Stomach smooth muscle (tissue), 2 donors: ENCODE measurements at regions not wholly inside any gene's neighbourhood (a gene's known extent, or its start where the extent isn't known, plus 50 kb on each side); places are given as distances from the start of the nearest gene placed in this dataset.

Source experiments
- H3K27ac ChIP-seq: one replicate; pipeline ENCODE4 v1.7.0; 2013; ENCODE audit warnings: mild to moderate bottlenecking, low read length, inconsistent platforms
- H3K27me3 ChIP-seq, 2 donors: one replicate each; pipeline ENCODE4 v1.7.0; 2013; ENCODE audit warnings: low read length in 2 of 2; ENCODE audit not compliant: insufficient read depth in 2 of 2, control insufficient read depth in 1 of 2
- H3K36me3 ChIP-seq, 2 donors: one replicate each; pipeline ENCODE4 v1.7.0; 2013; ENCODE audit warnings: low read length in 2 of 2; ENCODE audit not compliant: control insufficient read depth in 2 of 2, insufficient read depth in 2 of 2
- H3K4me1 ChIP-seq: one replicate; pipeline ENCODE4 v1.7.0; 2013; ENCODE audit warnings: low read length; ENCODE audit not compliant: control insufficient read depth, insufficient read depth
- H3K4me3 ChIP-seq, 2 donors: one replicate each; pipeline ENCODE4 v1.7.0; 2013; ENCODE audit warnings: low read length in 2 of 2
- H3K9ac ChIP-seq, 2 donors: one replicate each; pipeline ENCODE4 v1.7.0; 2013; ENCODE audit warnings: low read length in 2 of 2, mild to moderate bottlenecking in 1 of 2
- H3K9me3 ChIP-seq, 2 donors: one replicate each; pipeline ENCODE4 v1.7.0; 2013; ENCODE audit warnings: low read length in 2 of 2; ENCODE audit not compliant: control insufficient read depth in 2 of 2
- donor health status: healthy.
- donor health status: Pancreatic carcinoma.

DNA sequence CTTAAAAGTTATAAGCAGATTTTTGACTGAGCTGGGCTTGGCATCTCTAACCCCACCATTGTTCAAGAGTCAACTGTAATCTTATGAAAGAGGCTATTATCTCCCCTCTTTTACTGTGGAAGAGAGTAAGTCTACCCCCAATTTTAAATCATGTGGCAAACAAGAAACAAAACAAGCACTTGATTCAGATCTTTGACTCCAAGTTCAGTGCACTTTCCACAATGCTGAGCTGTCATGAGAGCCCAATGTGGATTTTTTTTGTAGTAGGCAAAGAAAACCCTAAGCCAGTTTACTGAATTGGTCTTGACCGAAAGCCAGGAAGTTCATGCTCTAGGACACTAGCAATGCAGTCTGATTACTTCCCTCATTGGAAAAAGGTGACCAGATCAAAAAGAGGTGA, 306.2 kb downstream of the GALC start:
- no peak overlapping the region for H3K9ac ChIP-seq

DNA sequence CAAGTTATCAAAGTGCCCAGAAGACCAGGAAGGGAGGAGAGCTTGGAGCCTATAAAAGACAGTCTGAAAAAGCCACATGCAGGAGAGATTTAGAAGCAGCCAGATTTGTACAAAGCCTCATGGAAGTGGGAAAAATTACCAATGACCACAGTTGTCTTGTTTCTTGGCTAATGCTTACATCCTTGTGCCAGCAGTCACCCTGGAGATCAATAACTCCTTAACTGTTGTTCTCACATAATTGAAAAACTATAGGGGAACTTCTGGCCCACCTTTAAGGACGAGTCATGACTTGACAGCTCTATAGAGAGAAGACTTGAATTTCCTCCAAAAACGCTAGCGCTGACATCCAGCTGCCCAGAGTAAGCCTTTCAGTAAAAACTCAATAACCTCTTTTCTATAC, 313.1 kb downstream of the GALC start:
- H3K9me3 ChIP-seq = no peaks in the 10 kb centered on the region
- H3K4me1 ChIP-seq = no peaks in the 10 kb centered on the region
- H3K27ac ChIP-seq = no peak overlapping the region
- H3K27me3 ChIP-seq = no peaks in the 10 kb centered on the region
- no peaks in the 10 kb centered on the region for H3K36me3 ChIP-seq
- no peak overlapping the region for H3K4me3 ChIP-seq
- H3K9ac ChIP-seq = no peak overlapping the region

More for the DNA sequence above, 306.2 kb downstream of the GALC start:
- Histone ChIP-seq H3K36me3 (no peaks in the 10 kb centered on the region), H3K4me3 (no peak overlapping the region), H3K27ac (no peak overlapping the region), H3K4me1 (no peaks in the 10 kb centered on the region), H3K9me3 (no peaks in the 10 kb centered on the region), H3K27me3 (no peaks in the 10 kb centered on the region)

DNA sequence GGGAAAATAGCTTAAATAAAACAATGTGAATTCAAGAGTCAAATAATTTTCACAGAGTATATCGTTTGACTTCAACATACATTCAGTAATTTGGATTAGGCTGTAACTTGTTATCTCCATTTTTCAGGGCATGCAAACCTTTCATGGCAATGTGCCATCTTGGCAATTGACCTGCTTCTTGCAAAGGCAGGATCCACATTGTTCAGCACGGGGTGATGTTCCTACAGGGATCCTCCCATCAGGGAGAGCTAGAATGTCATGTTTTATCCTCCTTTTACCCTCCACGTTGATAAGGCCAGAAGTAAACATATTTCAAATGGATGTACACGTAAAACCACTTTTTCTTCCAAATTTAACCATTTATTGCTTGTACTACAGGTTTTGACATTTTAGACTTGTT, 314.4 kb downstream of the GALC start:
- no peak overlapping the region for H3K9ac ChIP-seq
- no peak overlapping the region for H3K27ac ChIP-seq
- H3K4me1 ChIP-seq = no peaks in the 10 kb centered on the region
- H3K27me3 ChIP-seq = no peaks in the 10 kb centered on the region
- H3K4me3 ChIP-seq = no peak overlapping the region
- no peaks in the 10 kb centered on the region for H3K36me3 ChIP-seq
- no peaks in the 10 kb centered on the region for H3K9me3 ChIP-seq

DNA sequence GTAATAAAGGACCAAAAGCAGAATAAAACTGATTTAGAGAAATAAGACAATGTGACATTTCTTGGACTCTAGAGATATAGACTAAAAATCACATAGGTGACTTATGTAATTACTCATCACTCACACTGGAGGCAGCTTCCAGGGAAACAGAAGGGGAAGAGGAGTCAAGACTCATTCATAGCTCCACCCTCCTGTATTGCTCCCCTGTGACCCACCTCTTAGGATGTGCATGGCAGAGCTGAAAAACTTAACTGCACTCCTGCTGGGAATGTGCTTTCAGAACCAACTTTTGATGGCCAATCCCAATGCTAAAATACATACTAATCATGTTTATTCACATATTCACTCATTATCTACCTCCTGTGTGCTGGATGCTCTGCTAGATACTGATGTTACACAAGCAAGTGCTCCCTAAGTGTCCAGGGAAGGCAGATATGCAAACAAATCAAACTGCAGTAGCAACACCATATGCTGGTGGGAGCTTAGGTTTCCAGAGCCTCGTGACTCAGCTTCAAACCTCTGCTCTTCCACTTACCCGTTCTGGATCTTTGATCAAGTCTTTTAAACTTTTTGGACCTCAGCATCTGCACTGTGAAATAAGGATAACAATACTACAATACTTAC, 316.1 kb downstream of the GALC start:
- Histone ChIP-seq H3K27me3 (no peaks in the 10 kb centered on the region), H3K4me1 (no peaks in the 10 kb centered on the region), H3K9ac (no peak overlapping the region), H3K9me3 (no peaks in the 10 kb centered on the region), H3K4me3 (no peak overlapping the region), H3K27ac (no peak overlapping the region), H3K36me3 (no peaks in the 10 kb centered on the region)

DNA sequence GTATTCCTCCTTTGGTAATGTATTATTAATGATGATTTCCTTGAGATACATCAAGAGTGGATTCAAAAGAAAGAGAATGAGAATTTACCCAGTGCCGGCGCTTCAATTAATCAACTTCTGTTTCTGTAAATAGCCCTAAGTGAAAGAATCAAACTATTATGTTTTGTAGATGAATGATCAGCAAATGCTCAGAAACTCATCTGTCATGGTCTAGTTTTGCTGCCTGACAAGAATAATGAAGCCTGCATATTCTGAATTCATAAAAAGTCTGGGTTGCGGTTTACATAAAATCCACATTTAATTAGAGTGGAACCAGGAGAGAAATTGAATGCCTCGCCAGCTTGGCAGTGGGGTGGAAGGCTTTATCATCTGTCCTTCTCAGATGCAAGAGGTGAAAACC, 325.3 kb downstream of the GALC start:
- H3K4me3 ChIP-seq = no peak overlapping the region
- no peaks in the 10 kb centered on the region for H3K9me3 ChIP-seq
- H3K9ac ChIP-seq = no peak overlapping the region
- no peaks in the 10 kb centered on the region for H3K36me3 ChIP-seq
- no peaks in the 10 kb centered on the region for H3K27me3 ChIP-seq
- no peak overlapping the region for H3K27ac ChIP-seq
- no peaks in the 10 kb centered on the region for H3K4me1 ChIP-seq

DNA sequence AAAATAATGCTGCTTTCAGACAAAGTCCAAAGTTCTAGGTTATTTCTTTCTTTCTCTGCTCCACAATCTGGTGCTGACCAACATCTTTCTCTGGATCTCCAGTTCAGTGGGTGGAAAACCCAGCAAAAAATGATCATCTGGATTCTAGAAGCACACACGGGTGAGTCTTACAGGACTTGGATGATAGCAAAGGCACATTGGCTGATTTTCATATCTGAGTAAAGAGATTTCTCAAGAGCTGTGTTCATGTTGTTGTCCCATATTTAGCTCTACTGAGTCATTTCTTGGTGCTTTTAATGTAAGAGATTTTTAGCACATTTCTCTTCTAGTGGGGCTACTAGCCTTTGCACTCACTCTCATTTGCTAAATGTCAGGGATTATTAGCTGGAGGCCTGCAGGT, 336.7 kb downstream of the GALC start:
- H3K9me3 ChIP-seq = no peaks in the 10 kb centered on the region
- H3K4me3 ChIP-seq = no peak overlapping the region
- no peaks in the 10 kb centered on the region for H3K4me1 ChIP-seq
- no peaks in the 10 kb centered on the region for H3K36me3 ChIP-seq
- no peaks in the 10 kb centered on the region for H3K27me3 ChIP-seq
- no peak overlapping the region for H3K27ac ChIP-seq
- no peak overlapping the region for H3K9ac ChIP-seq

DNA sequence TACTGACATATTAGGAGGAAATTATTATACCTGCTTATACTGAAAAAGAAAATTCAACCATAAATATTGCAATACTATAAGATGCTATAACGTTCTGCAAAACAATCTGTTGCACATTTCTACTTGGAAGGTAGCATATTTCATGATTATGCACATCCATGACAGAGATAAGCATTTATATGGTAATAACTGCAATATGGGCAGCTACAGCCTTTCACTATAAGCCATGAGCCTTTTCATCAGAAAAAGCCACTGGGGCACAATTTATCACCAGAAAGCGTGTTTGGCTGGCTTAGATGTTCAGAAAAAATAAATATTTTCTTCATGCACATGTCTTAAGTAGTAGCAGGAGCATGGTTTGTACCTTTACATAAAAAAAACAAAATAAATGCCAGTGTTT, 340.7 kb downstream of the GALC start:
- Histone ChIP-seq H3K36me3 (no peaks in the 10 kb centered on the region), H3K27ac (no peak overlapping the region), H3K9ac (no peak overlapping the region), H3K9me3 (peaks cover 0 to 8% of the 10 kb centered on the region in 2 donors), H3K27me3 (no peaks in the 10 kb centered on the region), H3K4me1 (no peaks in the 10 kb centered on the region), H3K4me3 (no peak overlapping the region)

DNA sequence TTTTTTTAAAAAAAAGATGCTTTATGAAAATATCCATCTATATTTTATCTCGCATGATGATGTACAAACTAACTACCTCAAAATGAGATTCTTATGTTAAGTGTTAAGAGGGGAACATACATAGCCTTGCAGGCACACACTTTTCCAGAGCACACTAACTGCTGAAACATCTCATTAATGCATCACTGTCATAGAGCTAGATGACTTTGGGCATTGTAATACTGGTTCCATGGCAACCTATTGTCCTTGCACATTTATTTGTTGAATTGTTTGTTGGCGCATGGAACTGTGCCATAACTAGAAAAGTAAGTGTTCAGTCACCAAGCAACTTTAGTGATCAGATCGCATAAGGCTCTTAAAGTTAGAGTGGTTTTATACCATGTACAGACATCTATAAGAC, 348.3 kb downstream of the GALC start:
- H3K9me3 ChIP-seq = peaks cover 0 to 4% of the 10 kb centered on the region in 2 donors
- H3K9ac ChIP-seq = no peak overlapping the region
- H3K4me3 ChIP-seq = no peak overlapping the region
- H3K27ac ChIP-seq = no peak overlapping the region
- H3K27me3 ChIP-seq = no peaks in the 10 kb centered on the region
- no peaks in the 10 kb centered on the region for H3K4me1 ChIP-seq
- no peaks in the 10 kb centered on the region for H3K36me3 ChIP-seq

DNA sequence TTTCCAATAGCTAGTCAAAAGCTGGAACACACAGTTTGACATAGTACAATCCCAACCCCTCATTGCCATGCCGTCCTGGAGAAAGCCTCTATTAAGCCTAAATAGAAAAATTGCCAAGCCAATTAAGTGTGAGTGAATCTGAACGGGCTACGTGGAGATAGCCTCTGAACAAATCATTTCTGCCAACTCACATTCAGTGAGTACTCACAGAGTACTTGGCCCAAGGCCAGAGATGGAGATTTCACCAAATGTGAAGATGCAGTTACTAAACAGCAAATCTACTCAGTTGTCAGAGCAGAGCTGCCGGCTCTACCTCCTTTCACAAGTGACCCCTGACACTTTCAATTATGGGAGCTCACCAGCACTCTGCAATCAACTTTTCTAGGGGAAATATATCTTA, 350.0 kb downstream of the GALC start:
- no peaks in the 10 kb centered on the region for H3K9me3 ChIP-seq
- no peaks in the 10 kb centered on the region for H3K27me3 ChIP-seq
- no peaks in the 10 kb centered on the region for H3K4me1 ChIP-seq
- H3K27ac ChIP-seq = no peak overlapping the region
- H3K4me3 ChIP-seq = no peak overlapping the region
- H3K36me3 ChIP-seq = no peaks in the 10 kb centered on the region
- H3K9ac ChIP-seq = no peak overlapping the region

DNA sequence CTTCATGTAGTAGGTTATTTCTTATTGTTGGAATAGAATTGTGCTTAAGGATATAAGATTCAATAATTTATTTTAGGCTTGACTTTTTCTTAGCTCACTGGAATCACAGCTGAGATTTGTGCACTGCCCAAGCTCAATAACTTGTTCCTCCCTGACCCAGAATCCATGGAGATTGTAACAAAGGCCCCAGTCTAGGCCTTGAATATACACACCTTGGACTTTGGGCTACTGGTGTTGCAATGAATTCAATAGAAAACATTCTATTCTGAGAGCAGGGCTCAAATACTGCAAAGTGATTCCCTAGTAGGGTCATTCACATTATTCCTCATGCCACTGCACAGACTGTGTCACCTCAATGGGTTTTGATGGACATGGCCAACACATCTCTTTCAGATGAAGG, 352.4 kb downstream of the GALC start:
- Histone ChIP-seq H3K27me3 (no peaks in the 10 kb centered on the region), H3K9ac (no peak overlapping the region), H3K27ac (no peak overlapping the region), H3K4me1 (no peaks in the 10 kb centered on the region), H3K9me3 (no peaks in the 10 kb centered on the region), H3K4me3 (no peak overlapping the region), H3K36me3 (no peaks in the 10 kb centered on the region)

DNA sequence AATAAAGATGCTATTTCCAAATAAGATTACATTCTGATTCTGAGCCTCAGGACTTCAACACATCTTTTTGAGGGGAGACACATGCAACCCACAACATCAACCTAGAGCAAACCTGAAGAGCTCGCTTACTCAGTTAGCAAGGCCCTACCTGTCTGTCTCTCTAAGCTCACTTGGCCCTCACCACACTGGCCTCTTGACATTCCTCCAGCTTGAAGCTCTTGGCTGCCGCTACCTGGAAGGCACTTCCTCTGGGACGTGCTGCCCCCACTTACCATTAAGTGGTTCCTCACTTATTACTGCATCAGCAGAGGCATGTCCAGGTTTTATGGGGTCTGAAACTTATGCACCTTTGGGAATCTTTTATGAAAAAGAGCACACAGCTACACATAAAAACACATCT, 354.8 kb downstream of the GALC start:
- H3K9ac ChIP-seq = no peak overlapping the region
- H3K4me3 ChIP-seq = no peak overlapping the region
- H3K9me3 ChIP-seq = no peaks in the 10 kb centered on the region
- H3K27me3 ChIP-seq = no peaks in the 10 kb centered on the region
- no peak overlapping the region for H3K27ac ChIP-seq
- H3K36me3 ChIP-seq = no peaks in the 10 kb centered on the region
- no peaks in the 10 kb centered on the region for H3K4me1 ChIP-seq
